H1 (cell line): ENCODE measurements at regions not wholly inside any gene's neighbourhood (a gene's known extent, or its start where the extent isn't known, plus 50 kb on each side); places are given as distances from the start of the nearest gene placed in this dataset.

Source experiments
- CBX5 ChIP-seq: fragments of 300-800, 300-1000 bp; sonication (generic); IDR thresholded peaks from 2 replicates; pipeline ENCODE4 v1.7.1; 2016; ENCODE audit warnings: antibody characterized with exemption, low read length, low read depth
- KDM5A ChIP-seq: fragments of 200-600 bp; IDR thresholded peaks from 2 replicates; pipeline ENCODE4 v1.7.1; 2012; ENCODE audit warnings: mild to moderate bottlenecking, low read length, inconsistent platforms, mixed read lengths
- TF ChIP-seq, protein P1 (sequence below): IDR thresholded peaks from 2 replicates; pipeline ENCODE4 v1.6.1; 2011; ENCODE audit warnings: low read length, improper control_type of control experiment

DNA sequence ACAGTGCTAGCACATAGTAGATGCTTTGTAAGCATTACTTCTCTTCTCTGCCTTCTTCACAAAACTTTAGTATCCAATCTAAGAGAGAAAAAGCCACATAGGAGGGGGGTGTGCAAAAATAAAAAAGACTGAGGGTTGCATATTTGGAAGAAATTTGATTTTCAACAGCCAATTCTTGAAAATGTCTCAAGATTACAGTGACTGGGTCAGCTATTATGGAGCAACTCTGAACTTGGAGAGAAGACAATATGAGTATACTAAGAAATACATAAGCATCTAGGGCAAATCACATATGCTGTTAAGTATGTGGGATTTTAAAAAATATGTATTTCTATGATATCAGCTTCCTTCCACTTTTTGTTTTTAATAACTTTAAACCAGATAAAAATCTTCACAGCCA, 196.6 kb upstream of the GOLIM4 start (continued):
- TF ChIP-seq KDM5A (no peak), CBX5 (no peak)
- TF ChIP-seq, protein P1, sequence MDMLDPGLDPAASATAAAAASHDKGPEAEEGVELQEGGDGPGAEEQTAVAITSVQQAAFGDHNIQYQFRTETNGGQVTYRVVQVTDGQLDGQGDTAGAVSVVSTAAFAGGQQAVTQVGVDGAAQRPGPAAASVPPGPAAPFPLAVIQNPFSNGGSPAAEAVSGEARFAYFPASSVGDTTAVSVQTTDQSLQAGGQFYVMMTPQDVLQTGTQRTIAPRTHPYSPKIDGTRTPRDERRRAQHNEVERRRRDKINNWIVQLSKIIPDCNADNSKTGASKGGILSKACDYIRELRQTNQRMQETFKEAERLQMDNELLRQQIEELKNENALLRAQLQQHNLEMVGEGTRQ: no peak
